ENCODE measurements at regions not wholly inside any gene's neighbourhood (a gene's known extent, or its start where the extent isn't known, plus 50 kb on each side); places are given as distances from the start of the nearest gene placed in this dataset.

- no peak for DNase-seq
- H3K9ac ChIP-seq (ENCODE audit: low read length in 3 of 3) = no peak overlapping the region
- no peaks in the 10 kb centered on the region for H3K36me3 ChIP-seq (ENCODE audit: control insufficient read depth in 2 of 3, insufficient read depth in 3 of 3, low read length in 3 of 3)
- intact Hi-C loops (cut with DNase I) = no loop called here
- H3K4me3 ChIP-seq (ENCODE audit: low read length in 3 of 3) = no peak overlapping the region
- H3K27me3 ChIP-seq (ENCODE audit: control insufficient read depth, insufficient read depth, low read length) = no peaks in the 10 kb centered on the region
- TF ChIP-seq, protein P1, sequence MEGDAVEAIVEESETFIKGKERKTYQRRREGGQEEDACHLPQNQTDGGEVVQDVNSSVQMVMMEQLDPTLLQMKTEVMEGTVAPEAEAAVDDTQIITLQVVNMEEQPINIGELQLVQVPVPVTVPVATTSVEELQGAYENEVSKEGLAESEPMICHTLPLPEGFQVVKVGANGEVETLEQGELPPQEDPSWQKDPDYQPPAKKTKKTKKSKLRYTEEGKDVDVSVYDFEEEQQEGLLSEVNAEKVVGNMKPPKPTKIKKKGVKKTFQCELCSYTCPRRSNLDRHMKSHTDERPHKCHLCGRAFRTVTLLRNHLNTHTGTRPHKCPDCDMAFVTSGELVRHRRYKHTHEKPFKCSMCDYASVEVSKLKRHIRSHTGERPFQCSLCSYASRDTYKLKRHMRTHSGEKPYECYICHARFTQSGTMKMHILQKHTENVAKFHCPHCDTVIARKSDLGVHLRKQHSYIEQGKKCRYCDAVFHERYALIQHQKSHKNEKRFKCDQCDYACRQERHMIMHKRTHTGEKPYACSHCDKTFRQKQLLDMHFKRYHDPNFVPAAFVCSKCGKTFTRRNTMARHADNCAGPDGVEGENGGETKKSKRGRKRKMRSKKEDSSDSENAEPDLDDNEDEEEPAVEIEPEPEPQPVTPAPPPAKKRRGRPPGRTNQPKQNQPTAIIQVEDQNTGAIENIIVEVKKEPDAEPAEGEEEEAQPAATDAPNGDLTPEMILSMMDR (IDR thresholded peaks at IDR 0.05; ENCODE audit: borderline replicate concordance, extremely low read depth, insufficient read depth) = no peak
- H3K27ac ChIP-seq (ENCODE audit: low read depth in 2 of 2, low read length in 2 of 2) = no peak overlapping the region
- no peaks in the 10 kb centered on the region for H3K4me1 ChIP-seq (ENCODE audit: control insufficient read depth in 2 of 3, insufficient read depth in 2 of 3, low read depth in 1 of 3, low read length in 3 of 3)
- H3K9me3 ChIP-seq (ENCODE audit: control insufficient read depth in 2 of 3, insufficient read depth in 1 of 3, low read length in 3 of 3) = no peaks in the 10 kb centered on the region
- no peak for FAIRE-seq
Observed at GRCh38 chr5:4309026-4309425, 713.4 kb downstream of the IRX1 start.

DNA sequence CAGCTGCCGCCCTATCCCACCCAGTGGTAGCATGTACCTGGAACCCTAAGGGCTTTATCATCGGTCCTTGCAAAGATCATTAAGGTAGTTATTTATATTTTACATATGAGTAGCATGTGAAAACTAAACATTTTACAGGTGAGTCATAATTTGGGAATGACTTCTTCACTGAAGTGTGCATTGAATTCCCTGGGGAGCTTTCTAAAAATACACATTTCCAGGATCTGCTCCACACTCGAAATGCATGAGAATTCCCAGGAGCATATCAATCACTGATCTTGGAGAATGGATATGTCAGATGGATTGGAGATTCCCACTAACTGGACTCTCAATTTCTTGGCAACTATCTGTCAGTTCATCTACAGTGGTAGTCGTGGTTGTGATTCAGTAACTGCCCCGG lies 717.5 kb downstream of the IRX1 start:
- intact Hi-C loops (cut with DNase I) = no loop called here
- Histone ChIP-seq H3K9me3 (ENCODE audit: control insufficient read depth in 2 of 3, insufficient read depth in 1 of 3, low read length in 3 of 3) (no peaks in the 10 kb centered on the region), H3K27me3 (ENCODE audit: control insufficient read depth, insufficient read depth, low read length) (no peaks in the 10 kb centered on the region)

GRCh38 chr5:4319478-4320128 lies 724.0 kb downstream of the IRX1 start:
- TF ChIP-seq, protein P1 (IDR thresholded peaks at IDR 0.05; ENCODE audit: borderline replicate concordance, extremely low read depth, insufficient read depth) = no peak
- H3K36me3 ChIP-seq (ENCODE audit: control insufficient read depth in 2 of 3, insufficient read depth in 3 of 3, low read length in 3 of 3) = no peaks in the 10 kb centered on the region
- no peaks in the 10 kb centered on the region for H3K4me1 ChIP-seq (ENCODE audit: control insufficient read depth in 2 of 3, insufficient read depth in 2 of 3, low read depth in 1 of 3, low read length in 3 of 3)
- FAIRE-seq (no peak), DNase-seq (no peak)
- intact Hi-C loops (cut with DNase I) = no loop called here
- H3K4me3 ChIP-seq (ENCODE audit: low read length in 3 of 3) = no peak overlapping the region
- no peak overlapping the region for H3K9ac ChIP-seq (ENCODE audit: low read length in 3 of 3)
- no peaks in the 10 kb centered on the region for H3K9me3 ChIP-seq (ENCODE audit: control insufficient read depth in 2 of 3, insufficient read depth in 1 of 3, low read length in 3 of 3)
- no peaks in the 10 kb centered on the region for H3K27me3 ChIP-seq (ENCODE audit: control insufficient read depth, insufficient read depth, low read length)
- no peak overlapping the region for H3K27ac ChIP-seq (ENCODE audit: low read depth in 2 of 2, low read length in 2 of 2)

More for the DNA sequence above, 717.5 kb downstream of the IRX1 start:
- no peaks in the 10 kb centered on the region for H3K36me3 ChIP-seq (ENCODE audit: control insufficient read depth in 2 of 3, insufficient read depth in 3 of 3, low read length in 3 of 3)
- no peak overlapping the region for H3K27ac ChIP-seq (ENCODE audit: low read depth in 2 of 2, low read length in 2 of 2)
- no peak for FAIRE-seq
- no peak for DNase-seq
- H3K4me1 ChIP-seq (ENCODE audit: control insufficient read depth in 2 of 3, insufficient read depth in 2 of 3, low read depth in 1 of 3, low read length in 3 of 3) = no peaks in the 10 kb centered on the region
- H3K9ac ChIP-seq (ENCODE audit: low read length in 3 of 3) = no peak overlapping the region
- TF ChIP-seq, protein P1 (IDR thresholded peaks at IDR 0.05; ENCODE audit: borderline replicate concordance, extremely low read depth, insufficient read depth) = no peak
- H3K4me3 ChIP-seq (ENCODE audit: low read length in 3 of 3) = no peak overlapping the region

DNA sequence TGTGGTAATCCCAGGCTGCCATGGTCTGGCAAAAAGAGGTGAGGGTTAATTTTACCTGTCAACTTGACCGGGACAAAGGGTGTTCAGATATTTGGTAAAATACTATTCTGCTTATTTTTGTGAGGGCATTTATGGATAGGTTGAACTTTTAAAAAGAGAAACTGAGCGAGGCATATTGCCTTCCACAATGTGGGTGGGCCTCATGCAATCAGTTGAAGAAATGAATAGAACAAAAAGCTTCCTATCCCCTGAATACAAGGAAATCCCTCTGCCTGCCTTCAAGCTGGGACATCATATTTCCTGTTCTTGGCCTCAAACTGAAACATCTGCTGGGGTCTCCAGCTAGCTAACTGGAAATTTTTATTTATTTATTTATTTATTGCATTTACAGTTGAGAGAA lies 734.7 kb downstream of the IRX1 start:
- no peaks in the 10 kb centered on the region for H3K27me3 ChIP-seq (ENCODE audit: control insufficient read depth, insufficient read depth, low read length)
- no peaks in the 10 kb centered on the region for H3K4me1 ChIP-seq (ENCODE audit: control insufficient read depth in 2 of 3, insufficient read depth in 2 of 3, low read depth in 1 of 3, low read length in 3 of 3)
- no peaks in the 10 kb centered on the region for H3K36me3 ChIP-seq (ENCODE audit: control insufficient read depth in 2 of 3, insufficient read depth in 3 of 3, low read length in 3 of 3)
- intact Hi-C loops (cut with DNase I) = no loop called here
- H3K27ac ChIP-seq (ENCODE audit: low read depth in 2 of 2, low read length in 2 of 2) = no peak overlapping the region
- no peak for FAIRE-seq
- TF ChIP-seq, protein P1 (IDR thresholded peaks at IDR 0.05; ENCODE audit: borderline replicate concordance, extremely low read depth, insufficient read depth) = no peak
- H3K9me3 ChIP-seq (ENCODE audit: control insufficient read depth in 2 of 3, insufficient read depth in 1 of 3, low read length in 3 of 3) = no peaks in the 10 kb centered on the region
- H3K9ac ChIP-seq (ENCODE audit: low read length in 3 of 3) = no peak overlapping the region
- no peak for DNase-seq
- H3K4me3 ChIP-seq (ENCODE audit: low read length in 3 of 3) = no peak overlapping the region

Measured in kidney (tissue), 13 donors.